NCI-H2029 (cell line): ENCODE measurements at regions not wholly inside any gene's neighbourhood (a gene's known extent, or its start where the extent isn't known, plus 50 kb on each side); places are given as distances from the start of the nearest gene placed in this dataset.
A peak's percentile ranks its signal among the peaks of the same experiment; 100 is the strongest.
"Not testable (repeated sequence)": the region's sequence is repeated elsewhere in the genome, so short reads cannot be mapped to it uniquely, and the experiment has no call there.

Experiments
- DNase-seq: peaks from one replicate; lab custom pipeline; 2025; lab: John Stamatoyannopoulos, UW

DNA sequence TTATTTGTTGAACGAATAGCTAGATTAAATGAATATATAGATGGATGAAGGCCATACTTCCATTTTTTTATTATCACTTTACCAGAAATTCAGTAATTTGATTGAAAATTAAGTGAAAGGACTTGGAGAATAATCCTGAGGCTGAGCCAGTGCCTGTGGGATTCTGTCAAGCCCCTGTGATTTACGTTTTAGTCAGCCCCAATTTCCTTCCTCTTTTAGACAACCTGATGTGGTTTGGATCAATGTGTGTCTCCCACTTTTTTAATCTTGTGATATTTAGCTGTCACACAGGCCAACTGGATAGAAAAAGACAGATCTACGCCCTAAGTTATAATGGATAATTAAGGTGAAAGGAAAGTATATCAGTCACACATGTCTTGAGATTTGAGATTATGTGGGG, 188.8 kb downstream of the EDN1 start:
- DNase-seq: no peak

DNA sequence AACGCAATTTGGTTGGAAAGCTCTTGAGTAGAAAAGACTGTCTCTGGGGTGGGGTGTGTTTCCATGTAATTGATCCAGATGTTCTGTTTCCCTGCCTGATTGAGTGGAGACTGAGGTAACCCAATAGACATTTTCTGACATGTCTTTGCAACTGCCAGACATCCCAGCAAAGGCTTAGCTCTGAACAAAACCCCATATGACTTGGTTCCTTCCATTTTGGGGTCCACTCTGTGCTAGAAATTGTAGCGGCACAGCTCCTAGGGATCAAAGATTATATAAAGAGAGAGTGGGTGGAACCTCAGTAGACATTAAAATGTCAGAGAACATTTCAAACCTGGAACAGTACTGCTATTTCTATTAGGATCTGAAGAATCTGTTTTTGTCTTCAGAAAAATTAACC, 189.3 kb downstream of the EDN1 start:
- no peak for DNase-seq

DNA sequence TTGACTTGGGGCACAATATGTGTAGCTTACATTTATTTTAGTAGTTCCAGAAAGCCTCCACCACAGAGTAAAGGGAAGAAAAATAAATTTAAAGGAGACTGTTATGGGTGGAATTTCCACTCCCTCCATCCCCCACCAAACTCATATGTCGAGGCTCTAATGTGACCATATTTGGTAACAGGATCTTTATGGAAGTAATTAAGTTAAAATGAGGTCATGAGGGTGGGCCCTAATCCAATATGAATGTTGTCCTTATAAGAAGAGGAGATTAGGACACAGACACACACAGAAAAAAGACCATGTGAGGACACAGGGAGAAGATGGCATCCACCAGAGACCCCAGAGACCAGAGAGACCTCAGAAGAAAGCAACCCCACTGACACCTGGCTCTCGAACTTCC, 189.7 kb downstream of the EDN1 start:
- DNase-seq: peak; percentile 47

DNA sequence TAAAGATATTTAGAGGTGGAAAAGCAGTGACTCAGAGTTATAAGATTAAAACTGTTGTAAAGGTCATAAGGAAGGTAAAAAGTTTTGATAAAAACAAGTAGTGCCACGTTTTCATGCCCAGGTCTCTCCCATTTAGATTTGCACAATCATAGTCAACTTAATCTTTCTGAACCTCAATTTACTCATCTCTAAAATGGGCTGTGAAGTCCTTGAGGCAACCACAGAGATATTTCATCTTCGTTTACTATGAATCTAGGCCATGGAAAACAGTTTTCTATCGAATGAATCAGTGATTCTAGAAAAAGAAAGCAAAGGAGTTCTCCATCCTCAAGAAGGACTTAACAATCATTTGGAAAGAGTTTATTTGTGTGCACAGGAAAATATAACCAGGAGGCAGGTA, 190.2 kb downstream of the EDN1 start:
- DNase-seq: no peak

DNA sequence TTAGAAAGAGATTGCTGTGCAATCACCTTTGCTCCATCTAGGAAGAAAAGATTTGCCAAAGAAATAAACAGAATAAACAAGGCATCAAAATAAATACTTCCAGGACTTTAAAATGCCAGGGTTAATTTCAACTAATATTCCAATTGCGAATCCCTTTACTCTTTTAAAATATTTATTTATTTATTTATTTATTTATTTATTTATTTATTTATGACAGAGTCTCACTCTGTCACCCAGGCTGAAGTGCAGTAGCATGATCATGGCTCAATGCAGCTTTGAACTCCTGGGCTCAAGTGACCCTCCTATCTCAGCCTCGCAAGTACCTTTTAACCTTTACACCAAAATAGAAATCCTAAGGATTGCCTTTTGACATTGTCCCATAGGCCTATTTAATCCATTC, 191.1 kb downstream of the EDN1 start:
- no peak for DNase-seq

DNA sequence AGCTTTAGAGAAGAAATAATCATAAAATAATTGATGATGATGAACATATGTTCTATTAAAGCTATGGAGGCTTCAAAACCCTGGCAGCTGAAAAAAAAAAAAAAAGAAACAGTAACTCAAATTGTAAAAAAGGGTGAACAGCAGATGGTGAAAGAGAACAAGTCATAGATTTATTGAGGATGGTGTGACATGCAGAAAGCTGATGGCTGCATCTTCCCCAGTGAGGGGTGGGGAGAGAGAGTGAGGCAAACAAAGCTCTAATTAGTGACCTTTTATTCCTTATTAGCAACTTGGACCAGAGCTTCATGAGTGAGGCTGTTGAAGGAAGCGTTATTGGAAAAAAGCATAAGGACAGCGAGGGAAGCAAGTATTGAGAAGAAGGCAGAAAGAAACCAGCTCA, 191.7 kb downstream of the EDN1 start:
- DNase-seq: no peak

DNA sequence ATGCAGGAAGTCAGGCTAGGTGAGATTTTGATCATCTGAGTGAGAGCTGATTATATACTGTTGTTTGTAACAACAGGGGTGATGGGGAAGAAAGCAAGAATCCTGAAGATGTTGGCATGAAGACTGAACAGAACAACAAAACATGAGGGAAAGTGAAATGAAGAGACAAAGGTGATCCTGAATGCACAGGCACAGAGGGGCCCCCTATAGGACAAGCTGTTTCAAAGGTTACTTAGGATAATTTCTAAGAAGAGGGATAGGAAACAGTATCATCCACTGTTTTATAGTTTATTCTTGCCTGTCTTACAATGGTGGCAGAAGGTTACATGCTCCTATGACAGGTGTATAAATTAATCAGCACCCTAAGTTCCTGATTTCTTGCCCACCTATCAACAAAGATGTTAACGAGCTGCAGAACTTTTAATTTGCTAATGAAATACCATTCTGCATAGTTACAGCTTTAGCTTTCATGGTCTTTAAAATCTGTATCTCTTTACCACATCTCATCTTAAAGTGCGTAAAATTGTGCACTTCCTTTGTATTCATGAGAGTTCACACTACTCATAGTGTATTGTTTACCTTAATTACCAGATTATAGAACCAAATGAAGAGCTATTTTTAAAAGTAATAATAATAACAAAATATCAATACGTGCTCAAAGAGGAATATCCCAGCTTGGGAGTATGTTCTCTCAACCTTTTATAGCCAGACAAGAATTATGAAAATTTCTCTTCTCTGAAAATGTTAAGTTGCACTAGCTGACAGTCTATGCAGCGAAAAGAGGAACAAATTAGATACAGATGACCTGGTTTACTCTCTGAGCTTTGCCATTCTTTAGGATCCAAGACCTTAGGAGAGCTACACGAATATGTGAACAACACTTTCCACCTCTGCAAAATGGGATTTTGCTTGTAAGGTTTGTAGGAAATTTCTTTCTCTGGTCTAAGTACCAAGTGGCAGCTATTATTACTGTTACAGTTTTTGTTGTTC, 192.5 kb downstream of the EDN1 start:
- DNase-seq: no peak

DNA sequence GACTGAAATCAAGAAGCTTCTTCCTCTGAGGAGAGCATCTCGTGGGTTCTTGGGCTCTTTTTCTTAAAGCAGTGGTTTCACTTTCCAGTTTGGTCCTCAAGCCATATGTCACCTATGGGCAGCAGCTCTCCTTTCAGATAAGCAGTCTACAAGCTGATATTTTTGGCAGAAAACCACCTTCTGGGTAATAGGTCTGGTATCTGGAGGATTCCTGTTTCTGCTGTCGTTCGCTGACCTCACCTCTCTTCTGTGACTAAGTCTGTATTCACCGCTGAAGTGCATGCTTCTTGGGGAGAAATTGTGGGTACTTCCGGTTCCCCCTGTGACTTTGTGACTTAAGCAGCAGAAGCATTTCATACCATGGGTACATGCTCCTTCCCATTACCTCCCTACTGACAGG, 193.6 kb downstream of the EDN1 start:
- no peak for DNase-seq

DNA sequence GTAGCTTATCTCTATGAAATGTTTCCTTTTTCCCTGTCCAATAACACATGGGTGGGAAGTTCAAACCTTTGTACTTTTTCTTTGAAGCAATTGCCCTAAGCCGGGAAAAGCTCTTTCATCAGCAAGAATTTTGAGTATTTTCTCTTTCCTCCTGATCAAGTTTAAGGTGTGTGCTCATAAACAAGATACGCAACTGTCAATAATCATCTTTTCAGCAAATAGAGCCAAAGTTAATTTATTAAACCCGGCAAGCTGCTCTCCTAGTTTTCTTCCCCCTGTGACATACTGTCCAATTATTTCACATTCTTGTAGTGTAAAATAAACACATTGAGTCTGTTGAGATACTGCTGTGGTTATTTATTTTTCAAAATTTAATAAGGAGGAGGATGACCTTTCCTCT, 194.4 kb downstream of the EDN1 start:
- DNase-seq: no peak

DNA sequence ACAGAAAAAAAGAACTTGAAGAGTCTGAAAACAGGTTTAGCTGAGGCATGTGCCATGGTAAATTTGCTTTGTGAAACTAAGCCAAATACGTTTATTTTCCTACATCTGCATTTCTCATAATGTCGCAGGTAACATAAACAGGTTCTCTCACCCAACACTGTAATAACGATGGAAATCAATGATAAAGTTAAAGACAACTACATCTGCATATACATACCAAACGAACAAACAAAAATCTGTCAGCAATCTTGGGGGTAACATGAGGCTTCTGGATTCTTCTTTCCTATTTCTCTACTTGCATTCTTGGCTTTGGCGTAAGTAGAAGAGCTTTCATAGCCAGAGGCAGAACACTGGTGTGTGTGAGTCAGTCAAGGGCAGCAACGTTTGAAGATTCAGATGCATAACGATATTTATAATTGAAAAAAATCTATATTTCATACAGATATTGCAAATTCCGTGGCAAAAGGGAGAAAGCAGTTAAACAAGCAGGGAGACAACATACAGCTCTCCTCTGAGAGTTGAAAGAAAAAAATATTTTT, 195.1 kb downstream of the EDN1 start:
- no peak for DNase-seq

DNA sequence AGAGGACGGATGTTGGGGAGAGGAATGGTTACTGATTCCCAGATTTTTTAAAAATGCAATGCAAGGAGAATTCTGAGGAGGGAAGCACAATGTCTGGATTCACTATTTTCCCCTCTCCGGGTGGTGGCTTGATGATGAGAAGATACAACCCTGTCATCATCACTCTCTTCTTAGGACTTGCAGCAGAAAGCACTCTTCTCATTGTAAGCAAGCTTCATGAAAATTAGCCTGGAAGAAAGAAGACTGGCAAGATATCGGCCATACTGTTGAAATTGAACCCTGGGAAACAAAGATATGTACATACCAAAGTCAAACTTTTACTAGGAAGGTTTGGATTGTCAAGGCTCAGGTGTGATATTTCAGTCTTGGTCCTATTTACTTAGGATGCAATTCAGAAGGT, 195.7 kb downstream of the EDN1 start:
- no peak for DNase-seq

DNA sequence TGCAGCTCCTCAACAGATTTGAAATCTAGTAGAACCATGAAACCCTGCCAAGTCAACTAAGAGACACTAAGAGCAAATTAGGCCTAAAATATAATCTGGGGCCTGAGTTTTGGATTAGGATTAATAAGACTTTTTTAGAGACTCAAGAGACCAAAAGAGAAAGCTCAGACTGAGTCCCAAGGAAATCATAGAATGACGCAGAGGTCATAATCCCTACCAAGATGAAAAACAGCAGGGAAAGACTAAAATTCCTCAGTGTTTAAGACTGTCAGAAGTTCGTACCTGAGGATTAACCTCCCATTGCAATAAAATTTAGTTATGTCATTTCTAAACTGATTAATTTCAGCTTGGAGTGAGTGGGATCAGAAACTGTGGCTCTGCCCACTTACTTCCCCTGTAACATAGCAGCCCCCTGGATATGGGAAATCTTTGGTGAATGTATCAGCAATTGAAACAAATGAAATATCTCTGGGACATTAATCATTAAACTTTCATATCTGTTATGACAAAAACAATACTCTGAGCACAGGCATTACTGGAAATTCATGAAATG, 200.3 kb downstream of the EDN1 start:
- DNase-seq: no peak

DNA sequence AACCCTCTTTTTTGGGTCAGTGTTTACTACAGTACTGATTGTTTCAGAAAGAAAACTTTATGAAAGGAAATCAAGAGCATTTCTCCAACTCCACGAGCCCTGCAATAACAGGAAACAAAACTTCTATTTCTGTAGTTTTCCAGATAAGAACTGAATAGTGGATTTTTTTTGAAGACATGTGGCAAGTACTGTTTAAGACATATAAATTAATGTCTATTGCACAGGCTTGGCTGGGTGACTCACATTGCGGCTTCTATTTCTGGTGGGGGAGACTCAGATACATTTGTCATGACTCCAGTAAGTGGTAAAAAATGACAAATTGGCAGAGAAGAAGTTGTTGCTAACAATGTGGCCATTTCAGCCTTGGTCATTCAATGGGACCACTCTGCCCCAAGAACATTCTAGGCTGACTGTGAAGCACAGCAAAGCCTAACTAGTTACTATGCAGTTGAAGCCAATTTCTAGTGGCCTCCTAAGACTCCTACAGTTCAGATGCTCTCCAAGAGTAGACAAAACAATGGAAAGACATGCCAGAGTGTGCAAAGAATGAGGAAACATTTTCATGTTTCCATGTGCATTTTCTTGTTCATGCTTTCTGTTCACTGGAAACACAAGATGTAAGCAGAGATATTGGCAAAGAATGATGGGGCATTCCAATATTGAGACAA, 200.9 kb downstream of the EDN1 start:
- no peak for DNase-seq

DNA sequence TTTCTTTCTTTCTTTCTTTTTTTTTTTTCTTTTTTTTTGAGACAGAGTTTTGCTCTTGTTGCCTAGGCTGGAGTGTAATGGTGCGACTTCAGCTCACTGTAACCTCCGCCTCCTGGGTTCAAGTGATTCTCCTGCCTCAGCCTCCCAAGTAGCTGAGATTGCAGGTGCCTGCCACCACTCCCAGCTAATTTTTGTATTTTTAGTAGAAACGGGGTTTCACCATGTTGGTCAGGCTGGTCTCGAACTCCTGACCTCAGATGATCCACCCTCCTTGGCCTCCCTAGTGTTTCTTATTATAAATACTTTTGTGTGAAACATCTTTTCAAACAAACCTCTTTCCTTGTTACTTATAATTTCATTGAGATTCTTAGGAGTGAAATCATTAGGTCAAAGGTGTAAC, 202.8 kb downstream of the EDN1 start:
- DNase-seq: not testable (repeated sequence)

DNA sequence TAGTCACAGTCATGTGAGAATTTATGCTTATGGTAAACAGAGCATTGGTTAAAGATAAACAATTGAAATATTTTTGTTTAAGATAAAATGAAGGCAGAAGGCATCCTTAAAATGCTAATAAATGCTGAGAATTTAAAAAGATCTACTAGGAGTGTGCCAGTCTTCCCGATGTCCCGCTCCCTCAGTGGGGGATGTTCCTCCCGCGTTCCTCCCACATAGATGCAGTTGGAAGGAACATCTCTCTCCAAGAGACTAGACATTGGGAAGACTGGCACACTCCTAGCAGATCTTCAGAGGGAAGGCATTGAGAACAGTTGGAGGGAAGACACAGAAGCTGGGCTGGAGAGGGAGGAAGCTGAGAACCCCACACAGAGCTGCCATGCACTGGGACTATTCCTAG, 203.3 kb downstream of the EDN1 start:
- DNase-seq: no peak

DNA sequence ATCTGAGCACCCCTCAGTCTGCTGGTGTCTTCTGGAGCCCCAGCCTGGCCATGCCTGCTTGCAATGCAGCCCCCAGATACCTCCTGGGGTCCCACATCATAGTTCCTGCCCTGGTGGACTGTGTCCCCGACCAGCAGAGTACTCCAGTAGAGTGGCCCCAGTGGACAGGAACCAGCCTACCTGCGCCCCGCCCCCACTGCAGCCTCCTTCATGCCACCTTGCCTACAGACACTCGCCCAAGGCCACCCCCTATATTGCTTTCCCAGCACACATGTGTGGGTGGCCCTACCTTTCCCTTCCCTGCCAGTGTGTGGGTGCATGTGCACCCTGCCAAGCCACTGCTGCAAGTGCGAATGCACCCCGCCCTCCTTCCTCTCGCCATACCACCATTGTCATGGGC, 204.0 kb downstream of the EDN1 start:
- no peak for DNase-seq

DNA sequence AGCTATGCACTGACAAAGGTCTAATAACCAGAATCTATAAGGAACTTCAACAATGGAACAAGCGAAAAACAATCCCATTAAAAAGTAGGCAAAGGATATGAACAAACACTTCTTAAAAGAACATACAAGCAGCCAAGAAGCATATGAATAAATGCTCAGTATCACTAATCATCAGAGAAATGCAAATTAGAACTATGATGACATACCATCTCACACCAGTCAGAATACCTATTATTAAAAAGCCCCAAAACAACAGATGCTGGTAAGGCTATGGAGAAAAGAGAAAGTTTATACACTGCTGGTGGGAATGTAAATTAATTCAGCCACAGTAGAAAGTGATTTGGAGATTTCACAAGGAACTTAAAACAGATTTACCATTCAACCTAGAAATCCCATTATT, 211.8 kb downstream of the EDN1 start:
- no peak for DNase-seq

DNA sequence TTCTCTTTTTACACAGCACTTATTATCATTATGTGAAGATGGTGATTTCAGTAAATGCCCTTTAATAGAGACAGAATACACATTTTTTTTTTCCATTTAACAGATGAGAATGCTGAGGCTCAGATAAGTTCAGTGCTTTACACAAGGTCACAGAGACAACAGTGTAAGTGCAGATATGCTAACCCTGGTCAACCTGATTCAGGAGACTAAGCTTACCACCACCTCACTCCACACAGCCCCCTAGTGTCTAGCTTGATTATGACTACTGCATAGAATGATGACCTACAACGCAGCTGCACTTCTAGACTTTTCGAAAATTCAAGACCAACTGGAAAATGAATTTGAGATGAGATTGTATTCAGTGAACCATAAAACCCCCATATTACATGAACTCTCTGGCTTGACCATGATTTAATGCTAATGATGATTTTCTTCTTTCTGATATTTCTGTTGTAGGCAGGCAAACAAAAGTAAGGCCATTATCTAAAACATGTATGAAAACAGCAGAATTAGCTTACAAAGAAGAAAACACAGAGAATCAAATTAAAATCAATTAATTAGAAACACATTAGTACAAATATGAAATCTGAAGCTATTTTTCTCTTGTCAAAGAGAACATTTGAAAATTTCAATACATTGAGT, 212.1 kb upstream of the PHACTR1 start:
- DNase-seq: no peak

DNA sequence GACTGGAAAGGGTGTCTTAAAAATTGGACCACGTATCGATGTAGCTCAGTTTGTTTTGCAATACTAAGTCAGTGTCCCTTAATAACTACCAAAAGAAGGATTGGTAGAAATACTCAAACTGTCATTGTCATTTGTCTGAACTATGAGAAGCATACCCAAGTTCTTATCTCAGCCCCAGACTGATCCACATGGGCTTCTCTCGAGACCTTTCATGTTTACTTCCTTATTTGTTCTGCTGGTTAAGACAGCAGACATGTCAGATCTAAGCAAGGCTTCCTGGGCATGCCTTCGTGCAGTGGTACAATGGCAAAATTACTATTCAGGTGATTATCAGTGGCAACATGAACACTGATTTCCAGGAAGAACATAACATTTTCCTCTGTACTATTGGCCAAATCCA, 211.1 kb upstream of the PHACTR1 start:
- DNase-seq: no peak

DNA sequence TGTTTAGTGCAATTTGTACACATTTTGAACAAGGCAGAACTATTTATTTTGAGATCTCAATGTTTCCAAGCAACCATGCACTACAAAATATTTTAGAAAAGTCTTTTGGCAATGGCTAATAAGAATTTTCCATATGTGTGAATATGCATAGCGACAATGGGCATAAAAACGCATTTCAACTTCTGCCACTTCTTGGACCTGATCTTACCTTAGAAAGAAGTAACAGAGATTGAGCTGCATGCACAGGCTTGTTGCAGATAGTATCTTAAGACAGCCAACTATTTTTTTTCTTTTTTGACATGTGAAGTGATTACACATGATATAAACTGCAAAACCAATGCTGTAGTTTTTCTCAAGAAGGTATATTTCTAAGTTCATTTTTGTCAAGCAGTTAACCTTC, 210.4 kb upstream of the PHACTR1 start:
- DNase-seq: no peak

DNA sequence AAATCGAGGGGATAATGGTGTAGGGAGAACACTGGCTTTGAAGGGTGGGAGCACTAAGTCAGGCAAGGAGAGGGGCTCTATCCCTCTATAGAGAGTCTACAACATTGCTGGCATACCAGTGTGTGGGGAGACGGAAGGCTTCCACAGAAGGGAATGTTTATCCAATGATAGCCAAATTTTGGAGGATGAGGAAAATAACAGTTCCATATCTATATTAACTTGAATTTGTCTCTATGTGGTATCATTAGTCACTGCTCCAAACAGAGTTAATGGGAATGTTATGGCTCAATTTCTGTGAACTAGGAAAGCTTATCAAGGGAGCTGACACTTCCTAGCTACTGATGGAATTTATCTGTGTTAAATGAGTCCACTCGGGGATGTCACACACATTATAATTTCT, 208.9 kb upstream of the PHACTR1 start:
- DNase-seq: no peak

DNA sequence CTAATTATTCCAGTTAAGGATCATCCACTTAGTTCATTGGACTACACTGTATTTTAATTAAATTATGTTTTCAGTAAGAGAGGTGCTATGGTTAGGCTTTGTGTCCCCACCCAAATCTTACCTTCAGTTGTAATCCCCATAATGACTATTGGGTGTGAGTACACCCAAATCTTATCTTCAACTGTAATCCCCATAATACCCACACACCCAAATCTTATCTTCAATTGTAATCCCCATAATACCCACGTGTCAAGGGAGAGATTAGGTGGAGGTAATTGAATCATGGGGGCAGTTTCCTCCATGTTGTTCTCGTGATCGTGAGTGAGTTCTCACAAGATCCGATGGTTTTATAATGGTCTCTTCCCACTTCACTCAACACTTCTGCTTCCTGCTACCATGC, 208.0 kb upstream of the PHACTR1 start:
- no peak for DNase-seq
